ENCODE measurements at regions not wholly inside any gene's neighbourhood (a gene's known extent, or its start where the extent isn't known, plus 50 kb on each side); places are given as distances from the start of the nearest gene placed in this dataset.

GRCh38 chr3:187941848-187942194 is 196.6 kb upstream of the BCL6 start:
- Histone ChIP-seq H3K4me1 (ENCODE audit: control insufficient read depth in 1 of 2, insufficient read depth in 2 of 2, low read depth in 1 of 2, low read length in 1 of 2) (0 out of 4 replicates have a peak, but pooled peaks cover 0 to 9% of the 10 kb centered on the region in 2 experiments), H3F3A (replicated peaks; ENCODE audit: insufficient read depth) (no peaks in the 10 kb centered on the region), H3K9ac (no peak overlapping the region), H3K27me3 (ENCODE audit: insufficient read depth) (no peaks in the 10 kb centered on the region), H3K9me2 (no peaks in the 10 kb centered on the region), H3K27ac (ENCODE audit: low read depth in 2 of 2, low read length in 1 of 2) (no peak overlapping the region), H3K9me3 (no peaks in the 10 kb centered on the region), H3K4me3 (ENCODE audit: low read depth in 2 of 2, low read length in 1 of 2) (no peak overlapping the region), H3K36me3 (replicated peaks in 1 of 2; ENCODE audit: control insufficient read depth in 1 of 2, insufficient read depth in 2 of 2, low read length in 1 of 2) (no peaks in the 10 kb centered on the region), H3K79me2 (ENCODE audit: insufficient read depth) (no peaks in the 10 kb centered on the region), H2AFZ (ENCODE audit: low read depth) (no peak overlapping the region), H3K4me2 (no peak overlapping the region), H4K20me1 (ENCODE audit: insufficient read depth) (no peaks in the 10 kb centered on the region)
- 54% methylated on average over 2 of the region's 2 CpGs for WGBS (ENCODE audit: low lambda C conversion rate)
- POLR2A ChIA-PET, result no interaction called here
- CTCF ChIA-PET, result interaction anchor here (1.2 kb wide), 1 partner anchor 202 kb away, joined by 4 read pairs; no protein-coding TSS in a partner anchor
- TF ChIP-seq, protein P1, sequence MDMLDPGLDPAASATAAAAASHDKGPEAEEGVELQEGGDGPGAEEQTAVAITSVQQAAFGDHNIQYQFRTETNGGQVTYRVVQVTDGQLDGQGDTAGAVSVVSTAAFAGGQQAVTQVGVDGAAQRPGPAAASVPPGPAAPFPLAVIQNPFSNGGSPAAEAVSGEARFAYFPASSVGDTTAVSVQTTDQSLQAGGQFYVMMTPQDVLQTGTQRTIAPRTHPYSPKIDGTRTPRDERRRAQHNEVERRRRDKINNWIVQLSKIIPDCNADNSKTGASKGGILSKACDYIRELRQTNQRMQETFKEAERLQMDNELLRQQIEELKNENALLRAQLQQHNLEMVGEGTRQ (IDR thresholded peaks at IDR 0.05; ENCODE audit: borderline replicate concordance, low read depth, low read length), result no peak
- no peak for DNase-seq

DNA sequence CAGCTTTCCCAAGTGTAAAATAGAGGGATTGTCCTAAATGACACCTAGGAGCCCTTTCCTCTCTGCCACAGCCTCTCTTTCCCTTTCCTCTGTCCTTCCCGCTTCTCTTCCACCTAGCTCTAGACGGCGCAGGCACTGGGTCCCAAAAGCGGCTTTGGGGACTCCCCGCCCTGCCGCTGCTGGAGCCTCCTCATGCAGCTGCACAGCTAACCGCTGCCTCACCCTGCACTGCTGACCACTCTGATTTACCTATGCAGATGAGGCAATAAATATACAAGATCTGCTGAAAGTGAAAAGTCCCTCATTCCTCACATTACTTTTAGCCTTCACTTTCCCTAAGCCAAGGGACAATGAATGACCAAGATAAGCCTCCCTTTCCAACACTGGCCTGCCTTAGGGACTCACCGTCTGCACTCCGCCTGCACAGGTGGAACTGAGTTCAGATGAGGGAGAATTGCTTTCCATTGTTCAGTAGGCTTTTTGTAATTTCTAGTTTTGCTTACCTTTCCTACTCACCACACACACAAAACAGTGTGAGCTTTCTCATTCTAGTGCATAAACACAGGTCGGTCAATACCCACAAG is 197.5 kb upstream of the BCL6 start:
- CTCF ChIA-PET, result interaction anchor here (1.2 kb wide), 1 partner anchor 203 kb away, joined by 4 read pairs; no protein-coding TSS in a partner anchor
- no peak overlapping the region for H3K4me2 ChIP-seq

More for the DNA sequence above, 197.5 kb upstream of the BCL6 start:
- Histone ChIP-seq H4K20me1 (ENCODE audit: insufficient read depth) (no peaks in the 10 kb centered on the region), H3K36me3 (replicated peaks in 1 of 2; ENCODE audit: control insufficient read depth in 1 of 2, insufficient read depth in 2 of 2, low read length in 1 of 2) (no peaks in the 10 kb centered on the region), H3K4me3 (ENCODE audit: low read depth in 2 of 2, low read length in 1 of 2) (no peak overlapping the region), H3K4me1 (ENCODE audit: control insufficient read depth in 1 of 2, insufficient read depth in 2 of 2, low read depth in 1 of 2, low read length in 1 of 2) (0 out of 4 replicates have a peak, but pooled peaks cover 0 to 9% of the 10 kb centered on the region in 2 experiments), H3K9ac (no peak overlapping the region), H3K27ac (ENCODE audit: low read depth in 2 of 2, low read length in 1 of 2) (no peak overlapping the region), H3K9me2 (no peaks in the 10 kb centered on the region), H3K9me3 (no peaks in the 10 kb centered on the region), H3F3A (replicated peaks; ENCODE audit: insufficient read depth) (no peaks in the 10 kb centered on the region), H2AFZ (ENCODE audit: low read depth) (no peak overlapping the region), H3K27me3 (ENCODE audit: insufficient read depth) (no peaks in the 10 kb centered on the region), H3K79me2 (ENCODE audit: insufficient read depth) (no peaks in the 10 kb centered on the region)
- 84% methylated on average over 10 of the region's 10 CpGs for WGBS (ENCODE audit: low lambda C conversion rate)
- POLR2A ChIA-PET, result no interaction called here
- no peak for DNase-seq
- TF ChIP-seq POLR2AphosphoS5 (IDR thresholded peaks at IDR 0.05; ENCODE audit: low read depth, low read length) (no peak), RFX5 (IDR thresholded peaks at IDR 0.05; ENCODE audit: low read length) (no peak), CHD2 (IDR thresholded peaks at IDR 0.05; ENCODE audit: low read length, partially characterized antibody) (no peak), CTCF (IDR thresholded peaks at IDR 0.05) (no peak), USF1 (IDR thresholded peaks at IDR 0.05; ENCODE audit: borderline replicate concordance, low read depth) (no peak), NRF1 (IDR thresholded peaks at IDR 0.05; ENCODE audit: low read depth, low read length) (no peak), FOSL2 (IDR thresholded peaks at IDR 0.05; ENCODE audit: borderline replicate concordance, low read depth) (no peak), TAF1 (IDR thresholded peaks at IDR 0.05; ENCODE audit: borderline replicate concordance, low read depth, low read length) (no peak), FOXJ3 (CRISPR knock-in tag; IDR thresholded peaks at IDR 0.05) (no peak), YY1 (IDR thresholded peaks at IDR 0.05; ENCODE audit: low read depth) (no peak)
- TF ChIP-seq, protein P1 (IDR thresholded peaks at IDR 0.05; ENCODE audit: borderline replicate concordance, low read depth, low read length), result no peak

Measured in SK-N-SH (cell line).